Mesodermal cell (in vitro differentiated cells): ENCODE measurements at regions not wholly inside any gene's neighbourhood (a gene's known extent, or its start where the extent isn't known, plus 50 kb on each side); places are given as distances from the start of the nearest gene placed in this dataset.

ENCODE experiments used
- H3K27ac ChIP-seq: 2 replicates; pipeline ENCODE4 v1.7.0; 2013; ENCODE audit warnings: mild to moderate bottlenecking, low read depth, low read length, moderate library complexity; ENCODE audit not compliant: severe bottlenecking
- H3K36me3 ChIP-seq: 2 replicates; pipeline ENCODE4 v1.7.1; 2013; ENCODE audit warnings: mild to moderate bottlenecking, low read length, moderate library complexity; ENCODE audit not compliant: control insufficient read depth, insufficient read depth
- H3K4me1 ChIP-seq: one replicate; pipeline ENCODE4 v1.7.1; 2013; ENCODE audit warnings: mild to moderate bottlenecking, low read length; ENCODE audit not compliant: insufficient read depth, control insufficient read depth, poor library complexity, severe bottlenecking
- H3K4me3 ChIP-seq: 2 replicates; pipeline ENCODE4 v1.7.0; 2013; ENCODE audit warnings: low read length, control low read depth, mild to moderate bottlenecking; ENCODE audit not compliant: insufficient read depth, poor library complexity, severe bottlenecking; ENCODE audit errors: extremely low read depth
- H3K9me3 ChIP-seq: 2 replicates; pipeline ENCODE4 v1.7.1; 2013; ENCODE audit warnings: mild to moderate bottlenecking, low read length, moderate library complexity; ENCODE audit not compliant: control insufficient read depth
- WGBS, 2 experiments: methylation state at CpG; one replicate each; pipeline ENCODE4 v1.1.5; 2013; ENCODE audit warnings: missing lambda C conversion rate in 2 of 2; ENCODE audit not compliant: insufficient coverage in 2 of 2; 5-methylcytosine and 5-hydroxymethylcytosine counted together

DNA sequence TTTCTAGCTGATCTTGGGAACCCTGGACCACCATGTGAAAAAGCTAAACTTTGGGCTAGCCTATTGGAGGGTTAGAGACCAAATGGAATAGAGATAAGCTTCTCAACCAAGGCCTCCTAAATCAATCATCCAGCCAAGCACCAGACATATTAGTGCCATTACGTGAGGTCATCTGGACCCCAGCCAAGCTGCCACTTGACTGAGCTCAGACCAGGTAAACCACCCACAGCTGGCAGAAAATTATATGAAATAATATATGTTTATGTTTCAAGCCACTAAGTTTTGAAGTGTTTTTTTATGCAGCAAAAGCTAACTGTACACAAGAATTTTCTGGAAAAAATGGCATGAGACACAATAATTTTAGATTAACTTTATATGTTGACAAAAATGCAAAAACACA is 82.6 kb upstream of the PCGF5 start:
- no CpG with 5 or more reads among the region's 1 CpG for WGBS, 2 experiments
- H3K36me3 ChIP-seq = no peaks in the 10 kb centered on the region
- H3K4me3 ChIP-seq = no peak overlapping the region
- H3K27ac ChIP-seq = no peak overlapping the region
- H3K4me1 ChIP-seq = no peaks in the 10 kb centered on the region
- no peaks in the 10 kb centered on the region for H3K9me3 ChIP-seq

DNA sequence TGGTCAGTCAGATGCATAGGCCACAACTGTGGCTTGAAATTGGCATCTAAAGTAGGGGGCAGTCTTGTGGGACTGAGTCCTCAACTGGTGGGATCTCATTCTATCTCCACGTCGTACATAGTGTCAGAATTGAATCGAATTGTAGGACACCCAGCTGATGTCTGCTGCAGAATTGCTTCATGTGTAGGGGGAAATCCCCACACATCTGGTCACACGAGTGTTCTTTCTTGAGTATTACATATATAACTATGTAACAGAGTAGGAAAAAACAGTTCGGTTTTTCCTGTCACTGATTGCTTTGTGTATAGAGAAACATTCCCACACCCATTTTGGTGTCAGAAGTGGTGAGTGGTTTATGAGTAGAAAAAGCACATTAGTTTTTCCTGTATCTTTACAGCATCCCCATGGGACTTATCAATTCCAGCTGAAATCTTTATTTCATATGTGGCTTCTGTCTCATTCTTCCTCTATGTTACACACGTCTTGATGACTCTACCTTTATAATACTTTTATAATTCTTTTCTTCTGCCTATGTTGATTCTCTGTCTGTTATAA is 79.4 kb upstream of the PCGF5 start:
- Histone ChIP-seq H3K36me3 (no peaks in the 10 kb centered on the region), H3K4me3 (no peak overlapping the region), H3K27ac (no peak overlapping the region), H3K4me1 (no peaks in the 10 kb centered on the region), H3K9me3 (no peaks in the 10 kb centered on the region)
- 76 to 100% methylated on average over 3 of the region's 6 CpGs for WGBS, 2 experiments

DNA sequence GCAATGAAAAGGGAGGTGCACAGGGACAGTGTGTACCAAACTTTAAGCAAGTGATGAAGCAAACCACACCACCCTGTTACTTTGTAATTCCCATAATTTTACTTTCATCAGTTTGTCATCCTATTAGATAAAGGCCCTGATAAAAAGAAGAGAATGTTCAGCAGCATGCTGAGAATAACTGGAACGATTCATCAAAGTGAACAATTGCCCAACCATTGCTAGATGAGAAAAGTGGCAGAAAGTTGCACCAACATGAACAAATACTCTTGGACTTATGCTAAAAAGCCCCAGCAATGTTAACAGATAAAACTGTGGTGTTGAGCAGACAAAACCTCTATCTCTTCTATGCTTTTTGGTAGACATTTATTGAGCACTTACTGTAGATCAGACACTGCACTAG is 75.5 kb upstream of the PCGF5 start:
- H3K4me1 ChIP-seq = no peaks in the 10 kb centered on the region
- H3K27ac ChIP-seq = no peak overlapping the region
- H3K4me3 ChIP-seq = no peak overlapping the region
- no peaks in the 10 kb centered on the region for H3K9me3 ChIP-seq
- 36 to 38% methylated on average over 1 of the region's 1 CpG for WGBS, 2 experiments
- no peaks in the 10 kb centered on the region for H3K36me3 ChIP-seq

- H3K4me1 ChIP-seq = no peaks in the 10 kb centered on the region
- no peaks in the 10 kb centered on the region for H3K9me3 ChIP-seq
- WGBS, 2 experiments = no CpG with 5 or more reads among the region's 1 CpG
- no peak overlapping the region for H3K4me3 ChIP-seq
- no peaks in the 10 kb centered on the region for H3K36me3 ChIP-seq
- no peak overlapping the region for H3K27ac ChIP-seq
Observed at GRCh38 chr10:91146146-91146545, 74.3 kb upstream of the PCGF5 start.

GRCh38 chr10:91149550-91149949 is 70.9 kb upstream of the PCGF5 start:
- Histone ChIP-seq H3K36me3 (no peaks in the 10 kb centered on the region), H3K4me1 (no peaks in the 10 kb centered on the region), H3K27ac (no peak overlapping the region), H3K9me3 (no peaks in the 10 kb centered on the region), H3K4me3 (no peak overlapping the region)
- 91 to 94% methylated on average over 3 of the region's 3 CpGs for WGBS, 2 experiments

DNA sequence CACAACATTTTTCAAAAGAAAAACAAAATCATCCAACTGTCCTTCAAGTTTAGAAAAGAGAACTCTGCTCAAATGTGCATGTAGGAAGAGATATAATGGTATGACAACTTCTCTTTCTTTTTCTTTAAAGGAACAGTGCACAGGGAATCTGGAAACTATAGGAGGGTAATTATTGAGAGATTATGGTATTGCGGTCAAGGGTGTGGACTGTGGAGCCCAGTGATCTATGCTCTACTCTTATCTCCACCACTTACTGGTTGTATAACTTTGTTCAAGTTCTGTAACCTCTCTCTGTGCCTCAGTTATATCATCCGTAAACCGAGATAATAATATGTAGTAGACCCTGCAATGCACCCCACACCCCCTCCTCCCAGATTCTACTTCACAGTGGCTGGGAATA is 69.8 kb upstream of the PCGF5 start:
- Histone ChIP-seq H3K27ac (no peak overlapping the region), H3K4me3 (no peak overlapping the region), H3K9me3 (no peaks in the 10 kb centered on the region), H3K36me3 (no peaks in the 10 kb centered on the region), H3K4me1 (no peaks in the 10 kb centered on the region)
- 100% methylated on average over 1 to 2 of the region's 3 CpGs for WGBS, 2 experiments

GRCh38 chr10:91153508-91153907 is 67.0 kb upstream of the PCGF5 start:
- Histone ChIP-seq H3K9me3 (no peaks in the 10 kb centered on the region), H3K36me3 (no peaks in the 10 kb centered on the region), H3K4me3 (no peak overlapping the region), H3K4me1 (peaks cover 1% of the 10 kb centered on the region), H3K27ac (no peak overlapping the region)
- WGBS, 2 experiments = 95 to 97% methylated on average over 21 to 29 of the region's 29 CpGs

DNA sequence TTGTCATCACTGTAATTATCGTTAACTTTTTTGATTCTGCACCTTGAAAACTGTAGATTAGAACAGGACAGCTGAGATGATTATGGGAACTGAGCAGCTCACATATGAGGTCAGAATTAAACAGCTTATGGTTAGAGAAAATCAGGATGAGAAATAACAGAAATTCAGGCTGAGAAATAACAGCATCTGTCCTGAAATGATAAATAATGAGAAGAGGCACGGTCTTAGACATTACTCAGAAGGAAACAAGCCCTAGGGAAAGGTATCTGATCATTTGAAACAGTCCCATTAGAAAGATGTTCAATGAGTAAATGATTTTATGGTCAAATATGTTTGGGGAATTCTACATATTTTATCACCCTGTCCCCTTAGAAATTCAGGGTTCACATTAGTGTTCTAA is 65.6 kb upstream of the PCGF5 start:
- Histone ChIP-seq H3K4me3 (no peak overlapping the region), H3K27ac (no peak overlapping the region), H3K4me1 (peaks cover 7% of the 10 kb centered on the region), H3K36me3 (no peaks in the 10 kb centered on the region), H3K9me3 (no peaks in the 10 kb centered on the region)
- WGBS, 2 experiments = 86% methylated on average over 1 of the region's 2 CpGs; no CpG with 5 or more reads in 1 of the 2 experiments

DNA sequence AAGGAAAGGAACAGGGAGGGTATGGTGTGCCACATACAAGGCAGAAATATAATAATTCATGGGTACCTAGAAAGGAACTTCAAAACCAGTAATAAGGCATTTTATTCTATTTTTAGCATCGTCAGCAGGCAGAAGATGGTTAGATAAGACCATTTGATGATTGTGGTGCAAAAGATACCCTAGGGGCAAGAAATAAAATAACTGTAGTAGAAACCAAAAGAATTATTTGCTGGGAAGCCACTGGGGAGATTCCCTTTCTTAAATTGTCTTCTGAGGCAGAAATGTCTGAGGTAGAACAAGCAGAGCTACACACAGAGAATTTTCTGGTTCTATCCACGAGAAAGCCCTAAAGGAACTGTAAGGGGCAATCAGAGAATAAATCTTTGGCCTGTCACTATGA is 64.3 kb upstream of the PCGF5 start:
- peaks cover 7% of the 10 kb centered on the region for H3K4me1 ChIP-seq
- no peak overlapping the region for H3K27ac ChIP-seq
- H3K4me3 ChIP-seq = no peak overlapping the region
- H3K36me3 ChIP-seq = no peaks in the 10 kb centered on the region
- H3K9me3 ChIP-seq = no peaks in the 10 kb centered on the region
- WGBS, 2 experiments = 60 to 100% methylated on average over 1 to 2 of the region's 2 CpGs

- Histone ChIP-seq H3K36me3 (no peaks in the 10 kb centered on the region), H3K27ac (no peak overlapping the region), H3K4me3 (no peak overlapping the region), H3K4me1 (peaks cover 7% of the 10 kb centered on the region), H3K9me3 (no peaks in the 10 kb centered on the region)
- WGBS, 2 experiments = 73% methylated on average over 1 of the region's 2 CpGs; no CpG with 5 or more reads in 1 of the 2 experiments
Observed at GRCh38 chr10:91159254-91159783, 61.1 kb upstream of the PCGF5 start.

GRCh38 chr10:91162050-91162494 is 58.4 kb upstream of the PCGF5 start:
- Histone ChIP-seq H3K4me3 (peak overlapping the region; percentile 45), H3K36me3 (no peaks in the 10 kb centered on the region), H3K9me3 (no peaks in the 10 kb centered on the region), H3K4me1 (peaks cover 7% of the 10 kb centered on the region), H3K27ac (no peak overlapping the region)
- 25 to 30% methylated on average over 7 to 9 of the region's 13 CpGs for WGBS, 2 experiments
